IMR-90 (cell line): ENCODE measurements at regions not wholly inside any gene's neighbourhood (a gene's known extent, or its start where the extent isn't known, plus 50 kb on each side); places are given as distances from the start of the nearest gene placed in this dataset.

Experiments
- ATAC-seq: fragments of 200-7000 bp; cut with Tn5 transposase; 2 replicates; pipeline ENCODE4 v1.9.1; 2020; ENCODE audit warnings: low read depth, mild to moderate bottlenecking, moderate library complexity
- BruUV-seq: library from RNA; stranded (reverse); fragments of 400-500 nt; replicated peaks from 2 replicates; lab custom pipeline; 2021; lab: Mats Ljungman, UMichigan
- CTCF ChIA-PET: fragments of 300-600 bp; formaldehyde crosslinking; extraction: SDS; loops from one replicate; lab custom pipeline; 2021; ENCODE audit warnings: antibody characterized with exemption; lab: Yijun Ruan, JAX
- POLR2A ChIA-PET: fragments of 300-600 bp; sonication (Branson Sonifier 250); formaldehyde crosslinking; loops from one replicate; lab custom pipeline; 2022; ENCODE audit warnings: antibody characterized with exemption; ENCODE audit not compliant: unreplicated experiment; lab: Charles Lee
- DNase-seq: peaks from one replicate; pipeline ENCODE4 v3.0.0; 2013
- H2AFZ ChIP-seq: replicated peaks from 2 replicates; pipeline ENCODE3; 2013; ENCODE audit warnings: low read length, mild to moderate bottlenecking; ENCODE audit not compliant: poor library complexity
- H2AK5ac ChIP-seq: 2 replicates; pipeline ENCODE4 v1.6.1; 2013; ENCODE audit warnings: low read depth, low read length, inconsistent platforms
- H2AK9ac ChIP-seq: replicated peaks from 2 replicates; pipeline ENCODE3; 2013; ENCODE audit warnings: mild to moderate bottlenecking, low read depth, low read length, moderate library complexity; ENCODE audit not compliant: poor library complexity
- H2BK120ac ChIP-seq: 2 replicates; pipeline ENCODE4 v1.6.1; 2013; ENCODE audit warnings: low read depth, low read length, inconsistent platforms
- H2BK15ac ChIP-seq: 3 replicates; pipeline ENCODE4 v1.6.1; 2013; ENCODE audit warnings: low read depth, low read length, inconsistent platforms
- H2BK20ac ChIP-seq: 2 replicates; pipeline ENCODE4 v1.6.1; 2013; ENCODE audit warnings: low read depth, mild to moderate bottlenecking, inconsistent platforms, low read length, moderate library complexity
- H2BK5ac ChIP-seq: 2 replicates; pipeline ENCODE4 v1.6.1; 2013; ENCODE audit warnings: mild to moderate bottlenecking, low read depth, low read length, inconsistent platforms; ENCODE audit not compliant: poor library complexity, severe bottlenecking
- H3K14ac ChIP-seq: replicated peaks from 2 replicates; pipeline ENCODE4 v1.6.1; 2013; ENCODE audit warnings: low read depth, low read length, inconsistent platforms
- H3K18ac ChIP-seq: 2 replicates; pipeline ENCODE4 v1.6.1; 2013; ENCODE audit warnings: low read depth, low read length, control low read depth
- H3K23ac ChIP-seq: 2 replicates; pipeline ENCODE4 v1.6.1; 2013; ENCODE audit warnings: low read depth, low read length, inconsistent platforms
- H3K27ac ChIP-seq: 2 replicates; pipeline ENCODE4 v1.5.1; 2013; ENCODE audit warnings: mild to moderate bottlenecking, control low read depth, low read length; ENCODE audit not compliant: insufficient read depth
- H3K27me3 ChIP-seq: 2 replicates; pipeline ENCODE4 v1.6.1; 2013; ENCODE audit warnings: low read length; ENCODE audit not compliant: control insufficient read depth, insufficient read depth
- H3K36me3 ChIP-seq: 2 replicates; pipeline ENCODE4 v1.6.1; 2013; ENCODE audit warnings: low read length, mixed read lengths; ENCODE audit not compliant: control insufficient read depth, insufficient read depth
- H3K4ac ChIP-seq: 2 replicates; pipeline ENCODE4 v1.6.1; 2013; ENCODE audit warnings: low read depth, low read length, inconsistent platforms
- H3K4me1 ChIP-seq: 2 replicates; pipeline ENCODE4 v1.6.1; 2013; ENCODE audit warnings: low read length, mixed read lengths; ENCODE audit not compliant: control insufficient read depth, insufficient read depth
- H3K4me2 ChIP-seq: 2 replicates; pipeline ENCODE4 v1.6.1; 2013; ENCODE audit warnings: low read depth, mild to moderate bottlenecking, control low read depth, low read length, moderate library complexity
- H3K4me3 ChIP-seq: 2 replicates; pipeline ENCODE4 v1.5.1; 2013; ENCODE audit warnings: low read depth, mild to moderate bottlenecking, control low read depth, low read length, moderate library complexity; ENCODE audit not compliant: insufficient read depth
- H3K56ac ChIP-seq: 2 replicates; pipeline ENCODE4 v1.6.1; 2013; ENCODE audit warnings: low read length, inconsistent platforms; ENCODE audit not compliant: insufficient read depth; ENCODE audit errors: extremely low read depth
- H3K79me1 ChIP-seq, 2 experiments: 2 replicates each; pipeline ENCODE4 v1.6.1; 2013; ENCODE audit warnings: low read length in 2 of 2, inconsistent platforms in 1 of 2, low read depth in 1 of 2
- H3K9ac ChIP-seq: 2 replicates; pipeline ENCODE4 v1.6.1; 2013; ENCODE audit warnings: low read depth, low read length, control low read depth
- H3K9me1 ChIP-seq: 2 replicates; pipeline ENCODE4 v1.6.1; 2013; ENCODE audit warnings: low read length, inconsistent platforms; ENCODE audit not compliant: insufficient read depth
- H3K9me3 ChIP-seq: 2 replicates; pipeline ENCODE4 v1.6.1; 2013; ENCODE audit warnings: low read length; ENCODE audit not compliant: control insufficient read depth, insufficient read depth
- H4K20me1 ChIP-seq: 2 replicates; pipeline ENCODE4 v1.6.1; 2013; ENCODE audit warnings: low read length, inconsistent platforms; ENCODE audit not compliant: insufficient read depth
- H4K5ac ChIP-seq: 2 replicates; pipeline ENCODE4 v1.6.1; 2013; ENCODE audit warnings: mild to moderate bottlenecking, low read depth, low read length, control low read depth
- H4K8ac ChIP-seq, 2 experiments: 2 replicates each; pipeline ENCODE4 v1.6.1; 2013; ENCODE audit warnings: low read depth in 2 of 2, low read length in 2 of 2, control low read depth in 1 of 2, inconsistent platforms in 1 of 2
- H4K91ac ChIP-seq: 2 replicates; pipeline ENCODE4 v1.6.1; 2013; ENCODE audit warnings: low read depth, low read length, inconsistent platforms; ENCODE audit not compliant: insufficient read depth
- BHLHE40 ChIP-seq: fragments of 150-350 bp; IDR thresholded peaks from 2 replicates; pipeline ENCODE4 v1.6.1; 2016; ENCODE audit warnings: mild to moderate bottlenecking, low read depth, low read length
- CHD1 ChIP-seq: IDR thresholded peaks from 2 replicates; pipeline ENCODE4 v1.6.1; 2012; ENCODE audit warnings: low read depth, low read length, improper control_type of control experiment
- ELK1 ChIP-seq: fragments of 150-350 bp; IDR thresholded peaks from 2 replicates; pipeline ENCODE4 v1.6.1; 2016; ENCODE audit warnings: low read depth, mild to moderate bottlenecking, low read length, moderate library complexity, borderline replicate concordance
- FOS ChIP-seq: fragments of 150-350 bp; IDR thresholded peaks from 2 replicates; pipeline ENCODE4 v1.6.1; 2016; ENCODE audit warnings: low read depth, low read length
- MAFK ChIP-seq: IDR thresholded peaks from 2 replicates; pipeline ENCODE4 v1.6.1; 2012; ENCODE audit warnings: low read depth, low read length, improper control_type of control experiment
- MAZ ChIP-seq: IDR thresholded peaks from 2 replicates; pipeline ENCODE4 v1.6.1; 2012; ENCODE audit warnings: low read depth, mild to moderate bottlenecking, low read length, improper control_type of control experiment, moderate library complexity, borderline replicate concordance
- RCOR1 ChIP-seq: IDR thresholded peaks from 2 replicates; pipeline ENCODE4 v1.6.1; 2012; ENCODE audit warnings: mild to moderate bottlenecking, low read length, improper control_type of control experiment; ENCODE audit not compliant: insufficient replicate concordance
- SMC3 ChIP-seq: fragments of 150-350 bp; IDR thresholded peaks from 2 replicates; pipeline ENCODE4 v1.6.1; 2016; ENCODE audit warnings: low read depth, mild to moderate bottlenecking, antibody characterized with exemption, low read length, moderate library complexity
- WGBS, 2 experiments: methylation state at CpG; one replicate each; pipeline versions ENCODE4 v1.1.5 to v1.1.7; 2013; ENCODE audit warnings: missing lambda C conversion rate in 2 of 2; ENCODE audit not compliant: insufficient read length in 1 of 2; ENCODE audit errors: extremely low coverage in 2 of 2; 5-methylcytosine and 5-hydroxymethylcytosine counted together
- dilution Hi-C: fragments of 300-500 bp; cut with HindIII; formaldehyde crosslinking; loops from one replicate; pipeline ENCODE4 v1.14.3; 2018; ENCODE audit warnings: low sequenced_read_pairs; ENCODE audit not compliant: unreplicated experiment
- in situ Hi-C: fragments of 300-500 bp; cut with MboI; formaldehyde crosslinking; loops from 3 replicates; pipeline ENCODE4 v1.14.3; 2019; ENCODE audit warnings: low sequenced_read_pairs, inconsistent platforms, mixed read lengths
- intact Hi-C: fragments of 100-400 bp; cut with micrococcal nuclease; formaldehyde crosslinking; loops from 2 replicates; pipeline ENCODE4 v1.10.0; 2022

- Histone ChIP-seq H3K4ac (no peak overlapping the region), H2BK5ac (no peak overlapping the region), H2AK9ac (no peak overlapping the region), H3K9ac (no peak overlapping the region), H3K27me3 (no peaks in the 10 kb centered on the region), H3K9me3 (peaks cover 8% of the 10 kb centered on the region), H3K9me1 (no peaks in the 10 kb centered on the region), H3K18ac (no peak overlapping the region), H3K79me1 (no peaks in the 10 kb centered on the region), H3K23ac (no peak overlapping the region), H4K5ac (no peak overlapping the region), H4K8ac (no peak overlapping the region), H3K36me3 (no peaks in the 10 kb centered on the region), H3K14ac (no peak overlapping the region), H3K56ac (no peak overlapping the region), H2AFZ (no peak overlapping the region), H4K20me1 (no peaks in the 10 kb centered on the region), H2BK20ac (no peak overlapping the region), H2AK5ac (no peak overlapping the region), H2BK120ac (no peak overlapping the region), H3K27ac (no peak overlapping the region), H3K4me2 (no peak overlapping the region), H3K4me3 (no peak overlapping the region), H2BK15ac (no peak overlapping the region), H3K4me1 (no peaks in the 10 kb centered on the region), H4K91ac (no peak overlapping the region)
- intact Hi-C loops (no loop called here), dilution Hi-C loops (no loop called here), in situ Hi-C loops (no loop called here)
- no peak for TF ChIP-seq RCOR1
- no peak for TF ChIP-seq FOS
- TF ChIP-seq ELK1, result no peak
- TF ChIP-seq BHLHE40, result no peak
- TF ChIP-seq MAZ, result no peak
- TF ChIP-seq MAFK, result no peak
- TF ChIP-seq SMC3, result no peak
- TF ChIP-seq CHD1, result no peak
- no peak for DNase-seq
- POLR2A ChIA-PET, result no interaction called here
- WGBS, 2 experiments, result 71% methylated on average over 1 of the region's 3 CpGs; no CpG with 5 or more reads in 1 of the 2 experiments
- no peak for ATAC-seq
- BruUV-seq, result no TSS peak
- CTCF ChIA-PET, result no interaction called here
These were observed 1023.0 kb upstream of the ATXN7L3B start for GRCh38 chr12:73514672-73515071.
